22Rv1 (cell line): ENCODE measurements at regions not wholly inside any gene's neighbourhood (a gene's known extent, or its start where the extent isn't known, plus 50 kb on each side); places are given as distances from the start of the nearest gene placed in this dataset.

Experiments used
- ZFX ChIP-seq: fragments of 450-650 bp; IDR thresholded peaks from 2 replicates; pipeline ENCODE4 v1.6.1; 2017; ENCODE audit warnings: antibody characterized with exemption, borderline replicate concordance
- TF ChIP-seq, protein P1 (sequence below): fragments of 450-650 bp; IDR thresholded peaks from 2 replicates; pipeline ENCODE4 v1.5.1; 2017; ENCODE audit warnings: mild to moderate bottlenecking

DNA sequence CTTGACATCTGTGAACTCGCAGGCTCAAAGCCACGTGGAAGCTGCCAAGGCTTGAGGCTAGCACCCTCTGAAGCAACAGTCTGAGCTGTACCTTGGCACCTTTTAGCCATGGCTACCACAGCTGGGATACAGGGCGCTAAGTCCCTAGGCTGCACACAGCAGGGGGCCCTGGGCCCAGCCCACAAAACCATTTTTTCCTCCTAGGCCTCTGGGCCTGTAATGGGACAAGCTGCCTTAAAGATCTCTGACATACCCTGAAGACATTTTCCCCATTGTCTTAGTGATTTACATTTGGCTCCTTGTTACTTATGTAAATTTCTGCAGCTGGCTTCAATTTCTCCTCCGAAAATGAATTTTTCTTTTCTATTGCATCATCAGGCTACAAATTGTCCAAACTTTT lies 455.9 kb downstream of the TDRD3 start:
- TF ChIP-seq, protein P1, sequence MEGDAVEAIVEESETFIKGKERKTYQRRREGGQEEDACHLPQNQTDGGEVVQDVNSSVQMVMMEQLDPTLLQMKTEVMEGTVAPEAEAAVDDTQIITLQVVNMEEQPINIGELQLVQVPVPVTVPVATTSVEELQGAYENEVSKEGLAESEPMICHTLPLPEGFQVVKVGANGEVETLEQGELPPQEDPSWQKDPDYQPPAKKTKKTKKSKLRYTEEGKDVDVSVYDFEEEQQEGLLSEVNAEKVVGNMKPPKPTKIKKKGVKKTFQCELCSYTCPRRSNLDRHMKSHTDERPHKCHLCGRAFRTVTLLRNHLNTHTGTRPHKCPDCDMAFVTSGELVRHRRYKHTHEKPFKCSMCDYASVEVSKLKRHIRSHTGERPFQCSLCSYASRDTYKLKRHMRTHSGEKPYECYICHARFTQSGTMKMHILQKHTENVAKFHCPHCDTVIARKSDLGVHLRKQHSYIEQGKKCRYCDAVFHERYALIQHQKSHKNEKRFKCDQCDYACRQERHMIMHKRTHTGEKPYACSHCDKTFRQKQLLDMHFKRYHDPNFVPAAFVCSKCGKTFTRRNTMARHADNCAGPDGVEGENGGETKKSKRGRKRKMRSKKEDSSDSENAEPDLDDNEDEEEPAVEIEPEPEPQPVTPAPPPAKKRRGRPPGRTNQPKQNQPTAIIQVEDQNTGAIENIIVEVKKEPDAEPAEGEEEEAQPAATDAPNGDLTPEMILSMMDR: no peak
- no peak for TF ChIP-seq ZFX
